SU-DHL-6 (cell line): ENCODE measurements at regions not wholly inside any gene's neighbourhood (a gene's known extent, or its start where the extent isn't known, plus 50 kb on each side); places are given as distances from the start of the nearest gene placed in this dataset.

Experiments used
- H2AFZ ChIP-seq: fragments of 200-600 bp; sonication (generic); 2 replicates; pipeline ENCODE4 v1.6.1; 2014; ENCODE audit warnings: low read depth, mild to moderate bottlenecking, moderate library complexity, mixed read lengths, antibody characterized with exemption, low read length; ENCODE audit not compliant: severe bottlenecking
- H3F3A ChIP-seq: fragments of 200-600 bp; shearing (Covaris generic); 2 replicates; pipeline ENCODE4 v1.6.0; 2016; ENCODE audit warnings: antibody characterized with exemption, mild to moderate bottlenecking; ENCODE audit not compliant: insufficient read depth
- H3K27ac ChIP-seq: fragments of 200-600 bp; sonication (generic); 2 replicates; pipeline ENCODE4 v1.5.1; 2016; ENCODE audit warnings: low read depth, mild to moderate bottlenecking, low read length, moderate library complexity, mixed read lengths
- H3K27me3 ChIP-seq: fragments of 200-600 bp; sonication (generic), shearing (Covaris generic); 2 replicates; pipeline ENCODE4 v1.6.0; 2014; ENCODE audit warnings: mild to moderate bottlenecking, low read length
- H3K36me3 ChIP-seq: fragments of 200-600 bp; sonication (generic); 2 replicates; pipeline ENCODE4 v1.6.1; 2014; ENCODE audit warnings: mild to moderate bottlenecking, low read length, mixed read lengths
- H3K4me2 ChIP-seq: fragments of 300-600, 200-600 bp; shearing (Covaris generic), sonication (generic); 2 replicates; pipeline ENCODE4 v1.6.0; 2014; ENCODE audit warnings: low read length, low read depth, mild to moderate bottlenecking; ENCODE audit not compliant: poor library complexity, severe bottlenecking
- H3K4me3 ChIP-seq: fragments of 200-600 bp; sonication (generic); 2 replicates; pipeline ENCODE4 v1.5.1; 2014; ENCODE audit warnings: antibody characterized with exemption, low read length, mild to moderate bottlenecking, mixed read lengths; ENCODE audit not compliant: insufficient read depth, poor library complexity, severe bottlenecking
- H3K79me2 ChIP-seq: fragments of 200-600 bp; sonication (generic); 2 replicates; pipeline ENCODE4 v1.6.1; 2014; ENCODE audit warnings: mild to moderate bottlenecking, low read length, moderate library complexity; ENCODE audit not compliant: insufficient read depth
- H3K9ac ChIP-seq: fragments of 200-600 bp; sonication (generic); 2 replicates; pipeline ENCODE4 v1.7.0; 2014; ENCODE audit warnings: mild to moderate bottlenecking, low read length
- H3K9me2 ChIP-seq: fragments of 200-600 bp; sonication (generic); replicated peaks from 2 replicates; pipeline ENCODE4 v1.6.1; 2014; ENCODE audit warnings: low read length; ENCODE audit not compliant: insufficient read depth
- H3K9me3 ChIP-seq: fragments of 200-600 bp; sonication (generic); 2 replicates; pipeline ENCODE4 v1.6.1; 2014; ENCODE audit warnings: low read length, mixed read lengths; ENCODE audit not compliant: insufficient read depth
- H4K20me1 ChIP-seq: fragments of 200-600 bp; sonication (generic); 2 replicates; pipeline ENCODE4 v1.6.1; 2014; ENCODE audit warnings: low read depth, mild to moderate bottlenecking, antibody characterized with exemption, low read length, moderate library complexity, mixed read lengths
- CTCF ChIP-seq: fragments of 200-600 bp; sonication (generic); IDR thresholded peaks from one replicate; pipeline ENCODE4 v1.5.1; 2017; ENCODE audit warnings: antibody characterized with exemption, mild to moderate bottlenecking, low read length, moderate library complexity; ENCODE audit not compliant: insufficient read depth, poor library complexity, severe bottlenecking
- EZH2phosphoT487 ChIP-seq: fragments of 200-600 bp; sonication (generic), shearing (Covaris generic); conservative IDR thresholded peaks from 2 replicates; pipeline ENCODE4 v1.6.1; 2018; ENCODE audit warnings: mild to moderate bottlenecking, antibody characterized with exemption, low read length, moderate library complexity, mixed read lengths

GRCh38 chr5:15003511-15003920, 131.9 kb upstream of the ANKH start:
- Histone ChIP-seq H3K27me3 (no peaks in the 10 kb centered on the region), H3K36me3 (no peaks in the 10 kb centered on the region), H3F3A (no peaks in the 10 kb centered on the region), H3K27ac (no peak overlapping the region), H3K9ac (no peak overlapping the region), H3K9me3 (no peaks in the 10 kb centered on the region), H4K20me1 (no peaks in the 10 kb centered on the region), H2AFZ (no peak overlapping the region), H3K79me2 (no peaks in the 10 kb centered on the region), H3K4me2 (no peak overlapping the region), H3K4me3 (no peak overlapping the region), H3K9me2 (no peaks in the 10 kb centered on the region)
- TF ChIP-seq CTCF (peak; percentile 55), EZH2phosphoT487 (no peak)

DNA sequence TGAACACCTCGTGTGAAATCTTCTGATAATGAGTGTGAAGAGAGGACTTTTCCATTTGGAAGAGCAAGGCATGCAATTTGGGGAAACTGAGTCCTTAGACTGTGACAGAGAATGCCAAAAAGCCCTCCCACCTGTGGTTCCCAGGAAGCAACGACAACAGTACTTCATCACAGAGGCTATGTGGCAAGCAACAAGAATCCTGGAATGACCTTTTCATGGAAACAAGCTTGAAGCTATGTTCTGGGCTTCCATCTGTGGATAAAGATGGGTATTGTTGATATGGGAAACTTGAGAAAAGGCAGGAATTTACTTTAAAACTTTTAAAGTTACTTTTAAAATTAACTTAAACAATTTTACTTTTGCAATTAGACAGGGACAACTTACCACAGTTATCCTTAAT, 131.2 kb upstream of the ANKH start:
- Histone ChIP-seq H3K4me2 (no peak overlapping the region), H3K9ac (no peak overlapping the region), H3K9me3 (no peaks in the 10 kb centered on the region), H3K79me2 (no peaks in the 10 kb centered on the region), H2AFZ (no peak overlapping the region), H3K4me3 (no peak overlapping the region), H3F3A (no peaks in the 10 kb centered on the region), H3K9me2 (no peaks in the 10 kb centered on the region), H4K20me1 (no peaks in the 10 kb centered on the region), H3K36me3 (no peaks in the 10 kb centered on the region), H3K27ac (no peak overlapping the region), H3K27me3 (no peaks in the 10 kb centered on the region)
- TF ChIP-seq CTCF, result no peak
- no peak for TF ChIP-seq EZH2phosphoT487

DNA sequence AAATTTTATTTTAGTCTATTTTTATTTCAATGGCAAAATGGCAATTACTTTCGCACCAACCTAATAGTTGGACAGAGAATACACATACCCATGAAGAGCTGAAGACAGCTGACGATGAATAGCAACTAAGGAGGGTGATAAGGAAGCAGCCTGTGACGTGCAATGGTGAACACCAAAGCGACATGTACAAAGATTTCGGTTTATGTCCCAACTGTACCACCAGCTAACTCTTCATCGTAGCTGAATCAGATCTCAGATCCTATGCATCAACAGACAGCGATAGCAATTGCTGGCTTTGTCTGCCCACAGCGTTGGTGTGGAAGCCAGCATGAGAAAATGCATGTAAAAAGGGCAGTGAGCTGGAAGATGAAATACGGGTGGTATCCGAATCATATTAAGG, 130.6 kb upstream of the ANKH start:
- Histone ChIP-seq H3K27ac (no peak overlapping the region), H3K79me2 (no peaks in the 10 kb centered on the region), H3F3A (no peaks in the 10 kb centered on the region), H3K4me2 (no peak overlapping the region), H3K9ac (no peak overlapping the region), H3K9me2 (no peaks in the 10 kb centered on the region), H4K20me1 (no peaks in the 10 kb centered on the region), H3K36me3 (no peaks in the 10 kb centered on the region), H3K9me3 (no peaks in the 10 kb centered on the region), H2AFZ (no peak overlapping the region), H3K4me3 (no peak overlapping the region), H3K27me3 (no peaks in the 10 kb centered on the region)
- no peak for TF ChIP-seq EZH2phosphoT487
- no peak for TF ChIP-seq CTCF

DNA sequence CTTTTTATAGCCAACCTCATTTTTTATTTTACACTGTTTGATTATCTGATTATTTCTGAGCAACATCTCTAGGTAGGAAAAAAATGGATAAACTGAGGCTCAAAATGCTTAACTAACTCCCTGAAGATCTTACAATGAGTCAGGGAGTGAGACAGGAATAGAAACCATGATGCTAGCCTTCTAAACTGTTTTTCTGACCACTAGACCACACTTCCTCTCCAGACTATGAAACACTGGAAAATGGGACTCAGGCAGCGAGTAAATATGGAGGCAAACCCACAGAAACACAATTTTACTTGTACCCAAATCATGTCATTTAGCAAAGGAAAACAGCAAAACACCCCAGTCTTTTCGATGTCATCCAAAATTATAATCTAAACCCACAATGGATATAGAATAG, 129.9 kb upstream of the ANKH start:
- H3K9ac ChIP-seq, result no peak overlapping the region
- H2AFZ ChIP-seq, result no peak overlapping the region
- H4K20me1 ChIP-seq, result no peaks in the 10 kb centered on the region
- H3F3A ChIP-seq, result no peaks in the 10 kb centered on the region
- H3K9me2 ChIP-seq, result no peaks in the 10 kb centered on the region
- H3K9me3 ChIP-seq, result no peaks in the 10 kb centered on the region
- no peaks in the 10 kb centered on the region for H3K27me3 ChIP-seq
- no peak for TF ChIP-seq CTCF
- no peak overlapping the region for H3K27ac ChIP-seq
- H3K79me2 ChIP-seq, result no peaks in the 10 kb centered on the region
- H3K4me2 ChIP-seq, result no peak overlapping the region
- H3K4me3 ChIP-seq, result no peak overlapping the region
- H3K36me3 ChIP-seq, result no peaks in the 10 kb centered on the region
